ENCODE measurements at regions not wholly inside any gene's neighbourhood (a gene's known extent, or its start where the extent isn't known, plus 50 kb on each side); places are given as distances from the start of the nearest gene placed in this dataset.
A peak's percentile ranks its signal among the peaks of the same experiment; 100 is the strongest.
"Not testable (repeated sequence)": the region's sequence is repeated elsewhere in the genome, so short reads cannot be mapped to it uniquely, and the experiment has no call there.

DNA sequence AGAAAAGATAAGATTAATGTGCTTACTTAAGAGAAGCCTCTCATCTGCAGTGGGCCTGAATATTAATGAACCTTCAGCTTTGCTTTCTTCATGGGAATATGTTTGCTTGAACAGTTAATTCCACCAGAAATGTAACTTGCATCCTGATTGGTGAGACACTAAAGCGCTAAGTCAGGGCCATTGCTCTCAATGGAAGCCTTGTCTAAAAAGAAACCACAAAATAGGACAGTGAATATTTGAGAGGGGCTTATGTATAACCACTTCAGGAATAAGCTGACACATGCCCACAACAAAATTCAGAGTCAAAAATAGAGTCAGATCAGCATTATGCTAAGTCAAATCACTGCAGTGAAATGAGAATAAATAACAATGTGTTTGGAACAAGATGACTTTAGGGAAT, 1125.8 kb downstream of the STIM2 start:
- no peak for DNase-seq

GRCh38 chr4:28001698-28002097, 1141.1 kb downstream of the STIM2 start:
- no peak for DNase-seq

DNA sequence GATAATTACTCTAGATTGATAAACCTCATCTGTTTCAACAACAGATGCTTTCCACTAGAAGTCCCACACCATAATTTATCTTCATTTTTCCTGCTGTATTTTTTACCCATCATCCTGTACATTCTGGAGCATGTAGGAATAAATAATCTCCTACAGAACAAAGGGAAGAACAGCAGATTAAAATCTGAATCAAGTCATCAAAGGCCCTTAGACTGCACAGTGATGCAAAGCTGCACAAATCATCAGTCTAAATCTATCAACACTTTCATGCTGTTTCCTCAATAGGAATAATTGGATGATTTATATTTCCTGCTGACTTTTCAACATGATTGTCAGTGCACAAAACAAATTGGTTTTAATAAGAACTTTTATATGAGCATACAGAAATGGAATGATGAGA, 1143.9 kb downstream of the STIM2 start:
- peak; percentile 3 for DNase-seq

- no peak for DNase-seq
Observed at GRCh38 chr4:28006021-28006420, 1145.4 kb downstream of the STIM2 start.

DNA sequence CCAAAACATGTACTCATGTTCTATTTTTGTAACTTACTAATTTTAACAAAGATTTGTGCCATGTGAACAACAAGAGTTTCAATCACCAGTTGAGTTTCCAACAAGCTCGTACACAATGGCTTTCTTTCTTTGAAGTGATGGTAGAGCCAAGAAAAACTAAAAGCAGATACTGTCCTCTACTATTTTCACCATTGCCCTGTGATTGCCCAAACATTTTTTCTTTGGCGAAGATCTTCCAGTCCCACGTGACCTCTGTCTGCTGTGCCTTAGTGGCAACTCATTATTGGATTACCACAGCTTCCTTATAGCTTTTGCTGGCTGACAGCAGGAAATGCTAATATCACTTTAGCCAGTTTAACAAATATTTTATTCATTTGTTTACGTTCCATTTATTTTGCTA, 1147.1 kb downstream of the STIM2 start:
- DNase-seq, result no peak

DNA sequence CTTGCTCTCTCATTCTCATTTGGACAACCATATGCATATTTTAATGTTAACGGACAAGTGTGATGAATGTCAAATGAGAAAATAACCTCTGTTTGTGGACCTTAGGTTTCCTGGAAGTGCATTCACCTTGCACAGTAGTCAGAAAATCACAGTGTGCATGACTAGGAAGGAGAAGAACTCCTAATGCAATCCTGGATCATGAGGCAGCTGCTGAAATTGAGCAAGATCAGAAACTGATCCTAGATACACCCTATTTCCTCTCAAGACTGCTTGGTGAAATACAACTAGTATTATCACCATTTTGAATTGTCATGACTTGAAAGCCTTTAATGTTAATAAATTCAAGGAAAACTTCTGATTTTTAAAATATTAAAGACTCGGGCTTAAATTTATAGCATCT, 1148.9 kb downstream of the STIM2 start:
- DNase-seq, result no peak

GRCh38 chr4:28010577-28011240, 1150.1 kb downstream of the STIM2 start:
- DNase-seq, result no peak

DNA sequence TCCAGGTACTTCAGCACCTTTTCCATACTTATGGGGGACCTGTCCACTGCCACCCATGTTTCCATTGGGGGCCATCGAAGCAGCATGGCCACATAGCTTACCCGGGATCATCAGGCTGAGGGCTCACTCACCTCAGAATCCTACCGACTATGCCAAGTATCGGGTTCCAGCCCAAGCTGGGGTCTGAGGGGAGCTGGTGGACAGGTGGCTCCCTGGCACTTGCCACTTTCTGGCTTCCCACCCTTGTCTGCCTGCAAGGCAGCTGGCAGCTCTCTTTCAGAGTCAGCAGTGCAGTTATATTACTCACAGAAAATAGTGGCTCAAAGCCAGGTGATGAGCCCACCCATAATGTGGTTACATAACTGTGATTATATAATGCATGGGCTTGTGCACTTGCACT, 1153.8 kb downstream of the STIM2 start:
- no peak for DNase-seq

- no peak for DNase-seq
Observed at GRCh38 chr4:28015996-28016395, 1155.4 kb downstream of the STIM2 start.

GRCh38 chr4:28038253-28038652, 1177.6 kb downstream of the STIM2 start:
- not testable (repeated sequence) for DNase-seq

DNA sequence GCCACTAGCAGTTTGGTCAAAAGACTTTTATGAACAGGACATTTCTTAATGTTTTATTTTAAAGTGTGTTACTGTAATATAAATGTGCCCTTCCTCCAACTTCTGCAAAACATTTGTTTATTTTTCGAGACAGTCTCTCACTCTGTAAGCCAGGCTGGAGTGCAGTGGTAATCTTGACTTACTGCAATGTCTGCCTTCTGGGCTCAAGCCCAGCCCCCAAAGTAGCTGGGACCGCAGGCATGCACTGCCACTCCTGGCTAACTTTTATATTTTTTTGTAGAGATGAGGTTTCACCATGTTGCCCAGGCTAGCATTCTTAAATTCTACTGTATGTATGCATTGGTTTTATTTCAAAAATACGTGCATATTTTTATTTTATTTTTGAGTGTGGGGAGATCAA, 1201.9 kb downstream of the STIM2 start:
- no peak for DNase-seq

DNA sequence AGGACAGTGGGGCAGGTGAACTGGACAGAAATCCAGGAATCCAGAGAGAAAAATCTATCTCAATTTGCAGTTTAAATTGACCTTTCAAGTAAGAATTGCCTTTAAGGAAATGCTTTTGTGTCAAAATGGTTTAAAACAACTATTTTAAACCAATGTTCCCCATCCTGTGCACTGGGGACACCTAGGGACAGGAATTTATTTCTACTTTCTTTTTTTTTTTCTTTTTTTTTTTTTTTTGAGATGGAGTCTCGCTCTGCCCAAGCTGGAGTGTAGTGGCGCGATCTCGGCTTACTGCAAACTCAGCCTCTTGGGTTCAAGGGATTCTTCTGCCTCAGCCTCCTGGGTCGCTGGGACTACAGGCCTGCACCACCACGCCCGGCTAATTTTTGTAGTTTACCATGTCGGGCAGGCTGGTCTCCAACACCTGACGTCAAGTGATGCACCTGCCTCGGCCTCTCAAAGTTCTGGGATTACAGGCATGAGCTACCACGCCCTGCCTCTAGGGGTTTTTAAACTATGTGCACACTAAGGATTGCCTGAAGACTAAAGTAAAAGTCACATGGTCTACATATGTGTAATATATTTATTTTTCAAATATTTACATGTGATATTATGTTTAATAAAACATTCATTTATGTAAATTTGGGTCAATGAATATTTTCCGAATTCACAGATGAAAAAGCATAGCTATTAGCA, 1213.4 kb downstream of the STIM2 start:
- DNase-seq, result no peak

- DNase-seq, result no peak
Observed at GRCh38 chr4:28075401-28075956, 1214.8 kb downstream of the STIM2 start.

DNA sequence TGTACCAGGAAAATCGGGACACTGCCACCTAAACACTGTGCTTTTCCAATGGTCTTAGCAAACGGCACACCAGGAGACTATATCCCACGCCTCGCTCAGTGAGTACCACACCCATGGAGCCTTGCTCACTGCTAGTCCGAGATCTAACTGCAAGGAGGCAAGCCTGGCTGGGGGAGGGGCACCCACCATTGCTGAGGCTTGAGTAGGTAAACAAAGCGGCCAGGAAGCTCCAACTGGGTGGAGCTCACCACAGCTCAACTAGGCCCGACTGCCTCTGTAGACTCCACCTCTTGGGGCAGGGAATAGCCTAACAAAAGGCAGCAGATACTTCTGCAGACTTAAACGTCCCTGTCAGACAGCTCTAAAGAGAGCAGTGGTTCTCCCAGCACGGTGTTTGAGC, 1216.6 kb downstream of the STIM2 start:
- DNase-seq, result not testable (repeated sequence)

GRCh38 chr4:28082686-28083390, 1222.2 kb downstream of the STIM2 start:
- DNase-seq, result no peak

- DNase-seq, result no peak
Observed at GRCh38 chr4:28092610-28093009, 1232.0 kb downstream of the STIM2 start.

- DNase-seq, result no peak
Observed at GRCh38 chr4:28093071-28093470, 1232.4 kb downstream of the STIM2 start.

- no peak for DNase-seq
Observed at GRCh38 chr4:28101583-28101982, 1240.9 kb downstream of the STIM2 start.

DNA sequence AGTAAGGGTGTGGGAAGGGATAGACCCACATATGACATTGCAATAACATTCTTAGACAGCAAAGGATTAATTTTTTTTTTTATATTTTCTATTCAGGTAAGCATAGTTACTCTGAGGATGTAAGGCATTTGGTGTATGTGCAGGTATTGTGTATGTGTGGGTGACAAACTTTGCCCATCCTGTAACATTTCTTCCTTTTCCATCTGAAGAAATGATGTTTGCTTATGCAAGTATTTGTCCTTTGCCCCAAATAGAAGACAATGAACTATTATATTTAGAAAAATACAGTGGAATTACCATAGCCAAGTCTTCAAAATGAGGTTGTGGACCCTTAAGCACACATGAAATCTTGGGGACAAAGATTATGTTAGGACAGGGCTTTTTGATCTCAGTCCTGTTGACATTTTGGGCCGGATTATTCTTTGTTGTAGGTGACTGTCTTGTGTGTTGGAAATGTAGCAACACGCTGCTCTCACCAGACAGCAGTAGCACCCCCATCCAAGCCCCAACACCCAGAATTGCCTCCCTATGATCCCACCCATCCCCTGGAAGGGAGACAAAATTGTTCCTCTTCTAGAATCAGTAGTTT, 1244.7 kb downstream of the STIM2 start:
- DNase-seq, result no peak

DNA sequence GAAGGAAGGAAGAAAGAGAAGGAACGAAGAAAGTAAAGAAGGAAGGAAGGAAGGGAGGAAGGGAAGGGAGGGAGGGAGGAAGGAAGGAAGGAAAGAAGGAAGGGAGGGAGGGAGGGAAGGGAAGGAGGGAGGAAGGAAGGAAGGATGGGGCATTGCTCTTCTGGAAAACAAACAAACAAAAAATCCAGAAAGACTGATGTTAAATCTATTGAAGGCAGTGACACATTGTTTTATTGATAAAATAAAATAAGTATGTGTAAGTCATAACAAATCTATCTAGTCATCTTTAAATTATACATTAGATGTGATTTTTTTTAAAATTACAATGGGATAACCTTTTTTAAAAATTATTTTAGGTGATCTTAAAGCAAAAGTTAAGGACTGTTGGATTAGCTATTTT, 1245.5 kb downstream of the STIM2 start:
- DNase-seq, result no peak

DNA sequence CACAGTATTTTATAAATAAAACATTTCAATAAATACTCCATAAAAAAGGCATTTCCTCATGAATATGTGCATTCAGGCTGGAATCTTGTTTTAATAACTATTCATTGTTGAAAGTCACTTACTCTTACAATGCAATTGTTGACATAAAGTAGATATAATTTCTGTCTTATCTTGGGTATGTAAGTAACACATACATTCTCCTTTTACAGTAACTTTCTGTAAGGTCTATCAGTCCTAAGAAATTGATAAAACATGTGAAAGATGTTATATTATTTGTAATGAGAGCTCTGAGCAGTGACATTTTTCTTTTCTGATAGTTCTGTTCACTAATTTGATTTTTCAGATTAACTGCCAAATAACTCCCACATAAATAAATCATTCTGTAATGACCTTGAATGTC, 1249.2 kb downstream of the STIM2 start:
- no peak for DNase-seq

DNA sequence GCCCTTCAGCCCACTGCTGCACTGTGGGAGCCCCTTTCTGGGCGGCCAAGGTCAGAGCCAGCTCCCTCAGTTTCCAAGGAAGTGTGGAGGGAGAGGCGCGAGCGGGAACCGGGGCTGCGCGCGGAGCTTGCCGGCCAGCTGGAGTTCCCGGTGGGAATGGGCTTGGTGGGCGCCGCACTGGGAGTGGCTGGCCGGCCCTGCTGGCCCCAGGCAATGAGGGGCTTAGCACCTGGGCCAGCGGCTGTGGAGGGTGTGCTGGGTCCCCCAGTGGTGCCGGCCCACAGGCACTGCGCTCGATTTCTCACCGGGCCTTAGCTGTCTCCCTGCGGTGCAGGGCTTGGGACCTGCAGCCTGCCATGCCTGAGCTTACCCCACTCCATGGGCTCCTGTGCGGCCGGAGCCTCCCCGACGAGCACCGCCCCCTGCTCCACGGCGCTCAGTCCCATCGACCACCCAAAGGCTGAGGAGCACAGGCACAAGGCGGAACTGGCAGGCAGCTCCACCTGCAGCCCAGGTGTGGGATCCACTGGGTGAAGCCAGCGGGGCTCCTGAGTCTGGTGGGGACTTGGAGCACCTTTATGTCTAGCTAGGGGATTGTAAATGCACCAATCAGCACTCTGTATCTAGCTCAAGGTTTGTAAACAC, 1252.2 kb downstream of the STIM2 start:
- not testable (repeated sequence) for DNase-seq

DNA sequence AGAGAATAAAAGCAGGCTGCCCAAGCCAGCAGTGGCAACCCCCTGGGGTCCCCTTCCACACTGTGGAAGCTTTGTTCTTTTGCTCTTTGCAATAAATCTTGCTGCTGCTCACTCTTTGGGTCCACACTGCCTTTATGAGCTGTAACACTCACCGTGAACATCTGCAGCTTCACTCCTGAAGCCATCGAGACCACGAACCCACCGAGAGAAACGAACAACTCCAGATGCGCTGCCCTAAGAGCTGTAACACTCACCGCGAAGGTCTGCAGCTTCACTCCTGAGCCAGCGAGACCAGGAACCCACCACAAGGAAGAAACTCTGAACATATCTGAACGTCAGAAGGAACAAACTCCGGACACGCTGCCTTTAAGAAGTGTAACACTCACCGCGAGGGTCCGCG, 1252.9 kb downstream of the STIM2 start:
- not testable (repeated sequence) for DNase-seq

Measured in eye (tissue), 1 donor.